ENCODE measurements at regions not wholly inside any gene's neighbourhood (a gene's known extent, or its start where the extent isn't known, plus 50 kb on each side); places are given as distances from the start of the nearest gene placed in this dataset.

GRCh38 chr14:101086926-101087325 is 183.4 kb upstream of the RTL1 start:
- Histone ChIP-seq H3K4ac (ENCODE audit: low read depth in 1 of 2, low read length in 2 of 2) (no peak overlapping the region), H3K14ac (ENCODE audit: low read length in 2 of 2) (no peak overlapping the region), H4K8ac (ENCODE audit: low read length) (no peak overlapping the region), H2BK5ac (ENCODE audit: low read depth, low read length, poor library complexity, severe bottlenecking) (no peak overlapping the region), H2BK12ac (ENCODE audit: low read length in 2 of 2) (no peak overlapping the region), H3K36me3 (ENCODE audit: control insufficient read depth in 1 of 2, insufficient read depth in 2 of 2, low read depth in 1 of 2, low read length in 2 of 2) (peaks cover 0 to 4% of the 10 kb centered on the region in 2 experiments), H3K9ac (ENCODE audit: low read length) (no peak overlapping the region), H3K4me2 (ENCODE audit: low read length, poor library complexity, severe bottlenecking) (no peak overlapping the region), H3K18ac (ENCODE audit: low read depth in 1 of 2, low read length in 2 of 2) (no peak overlapping the region), H3K9me3 (ENCODE audit: control insufficient read depth, low read length) (peaks cover 13% of the 10 kb centered on the region), H3K4me3 (ENCODE audit: insufficient read depth in 1 of 2, low read depth in 1 of 2, low read length in 2 of 2) (no peak overlapping the region), H2BK120ac (ENCODE audit: low read depth, low read length) (no peak overlapping the region), H2AFZ (ENCODE audit: low read depth, low read length) (no peak overlapping the region), H3K27ac (ENCODE audit: low read length, poor library complexity, severe bottlenecking) (no peak overlapping the region), H3K27me3 (ENCODE audit: control insufficient read depth in 1 of 2, insufficient read depth in 1 of 2, low read length in 2 of 2) (peaks cover 0 to 37% of the 10 kb centered on the region in 2 experiments), H3K79me1 (replicated peaks; ENCODE audit: low read length, poor library complexity, severe bottlenecking) (no peaks in the 10 kb centered on the region), H4K91ac (ENCODE audit: low read length) (no peak overlapping the region), H2AK5ac (ENCODE audit: low read length, severe bottlenecking) (no peak overlapping the region), H3K4me1 (ENCODE audit: control insufficient read depth, insufficient read depth, low read depth, low read length) (peaks cover 7% of the 10 kb centered on the region), H3K23ac (ENCODE audit: low read length in 2 of 2) (no peak overlapping the region), H2BK15ac (ENCODE audit: low read depth, poor library complexity, severe bottlenecking) (peak overlapping the region; percentile 54)
- no peak for DNase-seq
- 55% methylated on average over 3 of the region's 3 CpGs for WGBS

GRCh38 chr14:101087614-101088394 is 184.3 kb upstream of the RTL1 start:
- H3K4me1 ChIP-seq (ENCODE audit: control insufficient read depth, insufficient read depth, low read depth, low read length) = peaks cover 7% of the 10 kb centered on the region
- peaks cover 0 to 4% of the 10 kb centered on the region in 2 experiments for H3K36me3 ChIP-seq (ENCODE audit: control insufficient read depth in 1 of 2, insufficient read depth in 2 of 2, low read depth in 1 of 2, low read length in 2 of 2)
- peaks cover 0 to 30% of the 10 kb centered on the region in 2 experiments for H3K27me3 ChIP-seq (ENCODE audit: control insufficient read depth in 1 of 2, insufficient read depth in 1 of 2, low read length in 2 of 2)
- DNase-seq = peak; percentile 3
- H3K18ac ChIP-seq (ENCODE audit: low read depth in 1 of 2, low read length in 2 of 2) = no peak overlapping the region
- no peak overlapping the region for H2AK5ac ChIP-seq (ENCODE audit: low read length, severe bottlenecking)
- peaks cover 13% of the 10 kb centered on the region for H3K9me3 ChIP-seq (ENCODE audit: control insufficient read depth, low read length)
- no peak overlapping the region for H2BK15ac ChIP-seq (ENCODE audit: low read depth, poor library complexity, severe bottlenecking)
- no peak overlapping the region for H3K9ac ChIP-seq (ENCODE audit: low read length)
- H3K23ac ChIP-seq (ENCODE audit: low read length in 2 of 2) = no peak overlapping the region
- H4K91ac ChIP-seq (ENCODE audit: low read length) = no peak overlapping the region
- no peak overlapping the region for H3K27ac ChIP-seq (ENCODE audit: low read length, poor library complexity, severe bottlenecking)
- no peak overlapping the region for H2AFZ ChIP-seq (ENCODE audit: low read depth, low read length)
- no peak overlapping the region for H2BK12ac ChIP-seq (ENCODE audit: low read length in 2 of 2)
- 78% methylated on average over 11 of the region's 11 CpGs for whole genome bisulfite sequencing
- no peak overlapping the region for H4K8ac ChIP-seq (ENCODE audit: low read length)
- no peak overlapping the region for H3K4me3 ChIP-seq (ENCODE audit: insufficient read depth in 1 of 2, low read depth in 1 of 2, low read length in 2 of 2)
- H2BK5ac ChIP-seq (ENCODE audit: low read depth, low read length, poor library complexity, severe bottlenecking) = no peak overlapping the region
- no peak overlapping the region for H3K14ac ChIP-seq (ENCODE audit: low read length in 2 of 2)
- H2BK120ac ChIP-seq (ENCODE audit: low read depth, low read length) = no peak overlapping the region
- H3K4ac ChIP-seq (ENCODE audit: low read depth in 1 of 2, low read length in 2 of 2) = no peak overlapping the region
- no peaks in the 10 kb centered on the region for H3K79me1 ChIP-seq (replicated peaks; ENCODE audit: low read length, poor library complexity, severe bottlenecking)
- no peak overlapping the region for H3K4me2 ChIP-seq (ENCODE audit: low read length, poor library complexity, severe bottlenecking)

GRCh38 chr14:101088395-101088667 is 184.8 kb upstream of the RTL1 start:
- Histone ChIP-seq H4K91ac (ENCODE audit: low read length) (no peak overlapping the region), H3K18ac (ENCODE audit: low read depth in 1 of 2, low read length in 2 of 2) (no peak overlapping the region), H3K4me2 (ENCODE audit: low read length, poor library complexity, severe bottlenecking) (no peak overlapping the region), H3K4me3 (ENCODE audit: insufficient read depth in 1 of 2, low read depth in 1 of 2, low read length in 2 of 2) (no peak overlapping the region), H3K27ac (ENCODE audit: low read length, poor library complexity, severe bottlenecking) (no peak overlapping the region), H4K8ac (ENCODE audit: low read length) (no peak overlapping the region), H2BK12ac (ENCODE audit: low read length in 2 of 2) (no peak overlapping the region), H3K4me1 (ENCODE audit: control insufficient read depth, insufficient read depth, low read depth, low read length) (peaks cover 7% of the 10 kb centered on the region), H2AFZ (ENCODE audit: low read depth, low read length) (no peak overlapping the region), H3K23ac (ENCODE audit: low read length in 2 of 2) (no peak overlapping the region), H2BK15ac (ENCODE audit: low read depth, poor library complexity, severe bottlenecking) (no peak overlapping the region), H2BK5ac (ENCODE audit: low read depth, low read length, poor library complexity, severe bottlenecking) (no peak overlapping the region), H3K9me3 (ENCODE audit: control insufficient read depth, low read length) (peaks cover 9% of the 10 kb centered on the region), H3K27me3 (ENCODE audit: control insufficient read depth in 1 of 2, insufficient read depth in 1 of 2, low read length in 2 of 2) (peaks cover 0 to 24% of the 10 kb centered on the region in 2 experiments), H3K14ac (ENCODE audit: low read length in 2 of 2) (no peak overlapping the region), H3K4ac (ENCODE audit: low read depth in 1 of 2, low read length in 2 of 2) (no peak overlapping the region), H2BK120ac (ENCODE audit: low read depth, low read length) (no peak overlapping the region), H3K79me1 (replicated peaks; ENCODE audit: low read length, poor library complexity, severe bottlenecking) (no peaks in the 10 kb centered on the region), H3K36me3 (ENCODE audit: control insufficient read depth in 1 of 2, insufficient read depth in 2 of 2, low read depth in 1 of 2, low read length in 2 of 2) (peaks cover 0 to 4% of the 10 kb centered on the region in 2 experiments), H2AK5ac (ENCODE audit: low read length, severe bottlenecking) (no peak overlapping the region), H3K9ac (ENCODE audit: low read length) (no peak overlapping the region)
- no peak for DNase-seq
- WGBS = 96% methylated on average over 6 of the region's 6 CpGs

DNA sequence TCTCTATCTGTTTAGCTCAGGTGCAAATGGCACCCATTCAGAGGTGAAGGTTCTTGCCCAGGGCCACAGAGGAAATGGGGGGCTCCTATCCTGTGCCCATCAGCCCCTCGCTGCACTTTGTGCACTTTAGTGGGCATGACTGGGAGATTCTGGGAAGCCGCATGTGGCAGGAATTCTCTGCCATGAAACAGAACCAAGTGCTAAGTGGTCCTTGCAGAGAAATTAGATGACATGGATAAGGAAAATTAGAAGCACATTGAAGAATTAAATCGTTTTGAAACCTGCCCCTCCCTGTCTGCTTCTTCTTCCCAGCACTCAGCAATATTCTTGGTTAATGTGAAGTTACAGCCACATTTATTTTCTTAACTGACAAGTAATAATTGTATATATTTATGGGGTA is 185.2 kb upstream of the RTL1 start:
- Histone ChIP-seq H2AFZ (ENCODE audit: low read depth, low read length) (no peak overlapping the region), H3K36me3 (ENCODE audit: control insufficient read depth in 1 of 2, insufficient read depth in 2 of 2, low read depth in 1 of 2, low read length in 2 of 2) (peaks cover 0 to 4% of the 10 kb centered on the region in 2 experiments), H3K23ac (ENCODE audit: low read length in 2 of 2) (no peak overlapping the region), H3K9me3 (ENCODE audit: control insufficient read depth, low read length) (peaks cover 8% of the 10 kb centered on the region), H2BK5ac (ENCODE audit: low read depth, low read length, poor library complexity, severe bottlenecking) (no peak overlapping the region), H3K14ac (ENCODE audit: low read length in 2 of 2) (no peak overlapping the region), H3K27ac (ENCODE audit: low read length, poor library complexity, severe bottlenecking) (no peak overlapping the region), H3K18ac (ENCODE audit: low read depth in 1 of 2, low read length in 2 of 2) (no peak overlapping the region), H3K79me1 (replicated peaks; ENCODE audit: low read length, poor library complexity, severe bottlenecking) (no peaks in the 10 kb centered on the region), H4K8ac (ENCODE audit: low read length) (no peak overlapping the region), H3K4ac (ENCODE audit: low read depth in 1 of 2, low read length in 2 of 2) (no peak overlapping the region), H2BK12ac (ENCODE audit: low read length in 2 of 2) (no peak overlapping the region), H2BK15ac (ENCODE audit: low read depth, poor library complexity, severe bottlenecking) (no peak overlapping the region), H2BK120ac (ENCODE audit: low read depth, low read length) (no peak overlapping the region), H4K91ac (ENCODE audit: low read length) (no peak overlapping the region), H2AK5ac (ENCODE audit: low read length, severe bottlenecking) (no peak overlapping the region), H3K27me3 (ENCODE audit: control insufficient read depth in 1 of 2, insufficient read depth in 1 of 2, low read length in 2 of 2) (peaks cover 0 to 21% of the 10 kb centered on the region in 2 experiments), H3K4me3 (ENCODE audit: insufficient read depth in 1 of 2, low read depth in 1 of 2, low read length in 2 of 2) (no peak overlapping the region), H3K9ac (ENCODE audit: low read length) (no peak overlapping the region), H3K4me1 (ENCODE audit: control insufficient read depth, insufficient read depth, low read depth, low read length) (peaks cover 7% of the 10 kb centered on the region), H3K4me2 (ENCODE audit: low read length, poor library complexity, severe bottlenecking) (no peak overlapping the region)
- WGBS = 98% methylated on average over 2 of the region's 3 CpGs
- no peak for DNase-seq
